SK-N-SH (cell line): ENCODE measurements at regions not wholly inside any gene's neighbourhood (a gene's known extent, or its start where the extent isn't known, plus 50 kb on each side); places are given as distances from the start of the nearest gene placed in this dataset.

Experiments used
- EP300 ChIP-seq, 2 experiments: IDR thresholded peaks; 2 replicates each; pipeline versions ENCODE4 v1.4.0 to v1.6.1; 2012; ENCODE audit warnings: borderline replicate concordance in 1 of 2, low read depth in 1 of 2, low read length in 1 of 2
- FOXJ3 ChIP-seq: sonication (generic); formaldehyde crosslinking; IDR thresholded peaks from 2 replicates; pipeline ENCODE4 v1.5.1; 2020; ENCODE audit warnings: mild to moderate bottlenecking, missing genetic modification reagents
- FOXM1 ChIP-seq: IDR thresholded peaks from 2 replicates; pipeline ENCODE4 v1.4.0; 2012; ENCODE audit warnings: low read depth, mild to moderate bottlenecking
- MAX ChIP-seq: IDR thresholded peaks from 2 replicates; pipeline ENCODE4 v1.4.0; 2012; ENCODE audit warnings: low read depth
- SIN3A ChIP-seq: IDR thresholded peaks from 2 replicates; pipeline ENCODE4 v1.6.1; 2012; ENCODE audit warnings: low read depth, mild to moderate bottlenecking, low read length, moderate library complexity, borderline replicate concordance
- TAF1 ChIP-seq: IDR thresholded peaks from 2 replicates; pipeline ENCODE4 v1.6.1; 2012; ENCODE audit warnings: low read depth, mild to moderate bottlenecking, low read length, moderate library complexity, borderline replicate concordance
- TEAD4 ChIP-seq: IDR thresholded peaks from 2 replicates; pipeline ENCODE4 v1.4.0; 2012; ENCODE audit warnings: mild to moderate bottlenecking, borderline replicate concordance; ENCODE audit not compliant: insufficient read depth
- USF2 ChIP-seq: fragments of 150-350 bp; IDR thresholded peaks from 2 replicates; pipeline ENCODE4 v1.6.1; 2017; ENCODE audit warnings: antibody characterized with exemption, low read length, low read depth, borderline replicate concordance
- TF ChIP-seq, protein P1 (sequence below): fragments of 200-600 bp; sonication (generic); IDR thresholded peaks from 2 replicates; pipeline ENCODE4 v1.6.1; 2017; ENCODE audit warnings: antibody characterized with exemption, mild to moderate bottlenecking, moderate library complexity
- TF ChIP-seq, protein P2 (sequence below): IDR thresholded peaks from 2 replicates; pipeline ENCODE4 v1.4.0; 2012; ENCODE audit warnings: low read depth, borderline replicate concordance
- TF ChIP-seq, protein P3 (sequence below): IDR thresholded peaks from 2 replicates; pipeline ENCODE4 v1.4.0; 2012; ENCODE audit warnings: low read depth, borderline replicate concordance

GRCh38 chr20:52321396-52321795 is 129.8 kb upstream of the ZFP64 start:
- TF ChIP-seq FOXM1 (no peak), TAF1 (no peak), FOXJ3 (CRISPR knock-in tag) (no peak), SIN3A (no peak), EP300 (IDR thresholded peaks at IDR 0.05; ENCODE audit: borderline replicate concordance in 1 of 2, low read depth in 1 of 2, low read length in 1 of 2) (no peak), USF2 (no peak), TEAD4 (no peak), MAX (no peak)
- TF ChIP-seq, protein P1, sequence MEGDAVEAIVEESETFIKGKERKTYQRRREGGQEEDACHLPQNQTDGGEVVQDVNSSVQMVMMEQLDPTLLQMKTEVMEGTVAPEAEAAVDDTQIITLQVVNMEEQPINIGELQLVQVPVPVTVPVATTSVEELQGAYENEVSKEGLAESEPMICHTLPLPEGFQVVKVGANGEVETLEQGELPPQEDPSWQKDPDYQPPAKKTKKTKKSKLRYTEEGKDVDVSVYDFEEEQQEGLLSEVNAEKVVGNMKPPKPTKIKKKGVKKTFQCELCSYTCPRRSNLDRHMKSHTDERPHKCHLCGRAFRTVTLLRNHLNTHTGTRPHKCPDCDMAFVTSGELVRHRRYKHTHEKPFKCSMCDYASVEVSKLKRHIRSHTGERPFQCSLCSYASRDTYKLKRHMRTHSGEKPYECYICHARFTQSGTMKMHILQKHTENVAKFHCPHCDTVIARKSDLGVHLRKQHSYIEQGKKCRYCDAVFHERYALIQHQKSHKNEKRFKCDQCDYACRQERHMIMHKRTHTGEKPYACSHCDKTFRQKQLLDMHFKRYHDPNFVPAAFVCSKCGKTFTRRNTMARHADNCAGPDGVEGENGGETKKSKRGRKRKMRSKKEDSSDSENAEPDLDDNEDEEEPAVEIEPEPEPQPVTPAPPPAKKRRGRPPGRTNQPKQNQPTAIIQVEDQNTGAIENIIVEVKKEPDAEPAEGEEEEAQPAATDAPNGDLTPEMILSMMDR = no peak
- TF ChIP-seq, protein P2, sequence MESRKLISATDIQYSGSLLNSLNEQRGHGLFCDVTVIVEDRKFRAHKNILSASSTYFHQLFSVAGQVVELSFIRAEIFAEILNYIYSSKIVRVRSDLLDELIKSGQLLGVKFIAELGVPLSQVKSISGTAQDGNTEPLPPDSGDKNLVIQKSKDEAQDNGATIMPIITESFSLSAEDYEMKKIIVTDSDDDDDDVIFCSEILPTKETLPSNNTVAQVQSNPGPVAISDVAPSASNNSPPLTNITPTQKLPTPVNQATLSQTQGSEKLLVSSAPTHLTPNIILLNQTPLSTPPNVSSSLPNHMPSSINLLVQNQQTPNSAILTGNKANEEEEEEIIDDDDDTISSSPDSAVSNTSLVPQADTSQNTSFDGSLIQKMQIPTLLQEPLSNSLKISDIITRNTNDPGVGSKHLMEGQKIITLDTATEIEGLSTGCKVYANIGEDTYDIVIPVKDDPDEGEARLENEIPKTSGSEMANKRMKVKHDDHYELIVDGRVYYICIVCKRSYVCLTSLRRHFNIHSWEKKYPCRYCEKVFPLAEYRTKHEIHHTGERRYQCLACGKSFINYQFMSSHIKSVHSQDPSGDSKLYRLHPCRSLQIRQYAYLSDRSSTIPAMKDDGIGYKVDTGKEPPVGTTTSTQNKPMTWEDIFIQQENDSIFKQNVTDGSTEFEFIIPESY = no peak
- TF ChIP-seq, protein P3, sequence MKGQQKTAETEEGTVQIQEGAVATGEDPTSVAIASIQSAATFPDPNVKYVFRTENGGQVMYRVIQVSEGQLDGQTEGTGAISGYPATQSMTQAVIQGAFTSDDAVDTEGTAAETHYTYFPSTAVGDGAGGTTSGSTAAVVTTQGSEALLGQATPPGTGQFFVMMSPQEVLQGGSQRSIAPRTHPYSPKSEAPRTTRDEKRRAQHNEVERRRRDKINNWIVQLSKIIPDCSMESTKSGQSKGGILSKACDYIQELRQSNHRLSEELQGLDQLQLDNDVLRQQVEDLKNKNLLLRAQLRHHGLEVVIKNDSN = no peak
